Effector memory CD8-positive, alpha-beta T cell (primary cell): ENCODE measurements at regions not wholly inside any gene's neighbourhood (a gene's known extent, or its start where the extent isn't known, plus 50 kb on each side); places are given as distances from the start of the nearest gene placed in this dataset.
A peak's percentile ranks its signal among the peaks of the same experiment; 100 is the strongest.
"Not testable (repeated sequence)": the region's sequence is repeated elsewhere in the genome, so short reads cannot be mapped to it uniquely, and the experiment has no call there.

Experiments
- ATAC-seq: fragments of 150-1000 bp; cut with Tn5 transposase; replicated peaks from 2 replicates; pipeline ENCODE4 v1.10.0; 2021; ENCODE audit warnings: mild to moderate bottlenecking, moderate library complexity
- DNase-seq, 3 experiments: peaks; one replicate each; pipeline ENCODE4 v3.0.0; 2021
- H3K27ac Mint-ChIP-seq, 2 donors: one replicate each; pipeline ENCODE4 v1.8.0; 2022; ENCODE audit warnings: mild to moderate bottlenecking in 2 of 2, mixed read lengths in 2 of 2, moderate library complexity in 2 of 2
- H3K27me3 Mint-ChIP-seq, 2 donors: one replicate each; pipeline ENCODE4 v1.8.0; 2022; ENCODE audit warnings: mixed read lengths in 2 of 2
- H3K36me3 Mint-ChIP-seq: one replicate; pipeline ENCODE4 v1.8.0; 2022; ENCODE audit warnings: mild to moderate bottlenecking, moderate library complexity, mixed read lengths; ENCODE audit not compliant: insufficient read depth
- H3K4me1 Mint-ChIP-seq, 2 donors: one replicate each; pipeline ENCODE4 v1.8.0; 2022; ENCODE audit warnings: low read depth in 2 of 2, mixed read lengths in 2 of 2
- H3K4me3 Mint-ChIP-seq, 2 donors: one replicate each; pipeline ENCODE4 v1.8.0; 2022; ENCODE audit warnings: mild to moderate bottlenecking in 2 of 2, mixed read lengths in 2 of 2, moderate library complexity in 2 of 2
- H3K9me3 Mint-ChIP-seq, 2 donors: one replicate each; pipeline ENCODE4 v1.8.0; 2022; ENCODE audit warnings: mixed read lengths in 2 of 2

- not testable (repeated sequence) for H3K36me3 Mint-ChIP-seq, H3K27me3 Mint-ChIP-seq, H3K4me1 Mint-ChIP-seq, ATAC-seq, H3K27ac Mint-ChIP-seq, H3K4me3 Mint-ChIP-seq, H3K9me3 Mint-ChIP-seq, DNase-seq
Observed at GRCh38 chr4:190118519-190118918, 54.2 kb downstream of the DBET start.

GRCh38 chr4:190119474-190119873 is 54.1 kb upstream of the DUX4 start:
- ATAC-seq, H3K4me1 Mint-ChIP-seq, H3K27me3 Mint-ChIP-seq, DNase-seq, H3K4me3 Mint-ChIP-seq, H3K27ac Mint-ChIP-seq, H3K9me3 Mint-ChIP-seq, H3K36me3 Mint-ChIP-seq: not testable (repeated sequence)

GRCh38 chr4:190120111-190120514 is 53.5 kb upstream of the DUX4 start:
- not testable (repeated sequence) for H3K4me3 Mint-ChIP-seq, H3K27ac Mint-ChIP-seq, H3K27me3 Mint-ChIP-seq, H3K9me3 Mint-ChIP-seq, H3K36me3 Mint-ChIP-seq, H3K4me1 Mint-ChIP-seq
- ATAC-seq (peak; percentile 79), DNase-seq (peak in 1 of 3 experiments; percentile 12)

GRCh38 chr4:190120537-190121001 is 53.0 kb upstream of the DUX4 start:
- not testable (repeated sequence) for H3K9me3 Mint-ChIP-seq, H3K27ac Mint-ChIP-seq, H3K4me3 Mint-ChIP-seq, H3K4me1 Mint-ChIP-seq, H3K36me3 Mint-ChIP-seq, H3K27me3 Mint-ChIP-seq
- DNase-seq (peak in 1 of 3 experiments; percentile 23), ATAC-seq (peak; percentile 67)

- H3K9me3 Mint-ChIP-seq, H3K36me3 Mint-ChIP-seq, ATAC-seq, H3K27me3 Mint-ChIP-seq, H3K4me3 Mint-ChIP-seq, H3K4me1 Mint-ChIP-seq, H3K27ac Mint-ChIP-seq, DNase-seq: not testable (repeated sequence)
Observed at GRCh38 chr4:190121076-190121671, 52.4 kb upstream of the DUX4 start.

GRCh38 chr4:190121759-190122158 is 51.8 kb upstream of the DUX4 start:
- H3K36me3 Mint-ChIP-seq, result peaks cover 7% of the 10 kb centered on the region
- H3K27me3 Mint-ChIP-seq, result no peaks in the 10 kb centered on the region
- H3K4me1 Mint-ChIP-seq, result no peaks in the 10 kb centered on the region
- ATAC-seq (no peak), DNase-seq (no peak)
- no peak overlapping the region for H3K27ac Mint-ChIP-seq
- H3K9me3 Mint-ChIP-seq, result no peaks in the 10 kb centered on the region
- H3K4me3 Mint-ChIP-seq, result no peak overlapping the region

GRCh38 chr4:190122161-190123142 is 51.1 kb upstream of the DUX4 start:
- not testable (repeated sequence) for H3K4me3 Mint-ChIP-seq, ATAC-seq
- peak in 2 of 3 experiments; percentile 31 to 55 for DNase-seq

More at GRCh38 chr4:190122161-190123142, 51.1 kb upstream of the DUX4 start:
- not testable (repeated sequence) for H3K9me3 Mint-ChIP-seq, H3K27ac Mint-ChIP-seq, H3K27me3 Mint-ChIP-seq, H3K36me3 Mint-ChIP-seq, H3K4me1 Mint-ChIP-seq
